Thyroid gland (tissue), 4 donors: ENCODE measurements at regions not wholly inside any gene's neighbourhood (a gene's known extent, or its start where the extent isn't known, plus 50 kb on each side); places are given as distances from the start of the nearest gene placed in this dataset.
"Not testable (repeated sequence)": the region's sequence is repeated elsewhere in the genome, so short reads cannot be mapped to it uniquely, and the experiment has no call there.

Source experiments
- DNase-seq, 2 donors: peaks; one replicate each; pipeline ENCODE4 v3.0.0-alpha.2; 2019
- H3K27ac ChIP-seq, 3 donors: fragments of 200-600 bp; sonication (generic); 1 replicate in 2 of 3; 2 replicates in 1 of 3; pipeline ENCODE4 v1.5.1; 2016 to 2019; ENCODE audit warnings: mild to moderate bottlenecking in 1 of 3, moderate library complexity in 1 of 3
- H3K27me3 ChIP-seq: fragments of 200-600 bp; sonication (generic); one replicate; pipeline ENCODE4 v1.5.1; 2019
- H3K36me3 ChIP-seq, 2 donors: fragments of 200-600 bp; sonication (generic); one replicate each; pipeline ENCODE4 v1.5.1; 2016 to 2019
- H3K4me1 ChIP-seq, 2 donors: fragments of 200-600 bp; sonication (generic); one replicate each; pipeline ENCODE4 v1.5.1; 2017 to 2019
- H3K4me3 ChIP-seq, 3 donors: fragments of 200-600 bp; sonication (generic); replicated peaks in 1 of 3; 1 replicate in 2 of 3; 2 replicates in 1 of 3; pipeline ENCODE4 v1.5.1; 2016; ENCODE audit warnings: mild to moderate bottlenecking in 1 of 3
- H3K9me3 ChIP-seq: fragments of 200-600 bp; sonication (generic); one replicate; pipeline ENCODE4 v1.5.1; 2017
- POLR2A ChIP-seq, 2 donors: fragments of 450-650 bp; IDR thresholded peaks; one replicate each; pipeline ENCODE4 v1.6.1; 2017; ENCODE audit warnings: antibody characterized with exemption in 2 of 2, mild to moderate bottlenecking in 2 of 2, moderate library complexity in 1 of 2
- WGBS, 2 donors: methylation state at CpG; one replicate each; pipeline ENCODE4 v1.1.5; 2017; 5-methylcytosine and 5-hydroxymethylcytosine counted together
- intact Hi-C: fragments of 100-400 bp; cut with DNase I; formaldehyde crosslinking; loops from one replicate; pipeline ENCODE4 v1.15.1; 2023
- TF ChIP-seq, protein P1 (sequence below), 6 experiments: fragments of 200-600 bp in 3 of 6; fragments of 450-650 bp in 3 of 6; sonication (generic) in 3 of 6; IDR thresholded peaks; one replicate each; pipeline ENCODE4 v1.5.1; 2016 to 2019; ENCODE audit warnings: antibody characterized with exemption in 6 of 6, mild to moderate bottlenecking in 2 of 6, inconsistent platforms in 1 of 6, moderate library complexity in 1 of 6

DNA sequence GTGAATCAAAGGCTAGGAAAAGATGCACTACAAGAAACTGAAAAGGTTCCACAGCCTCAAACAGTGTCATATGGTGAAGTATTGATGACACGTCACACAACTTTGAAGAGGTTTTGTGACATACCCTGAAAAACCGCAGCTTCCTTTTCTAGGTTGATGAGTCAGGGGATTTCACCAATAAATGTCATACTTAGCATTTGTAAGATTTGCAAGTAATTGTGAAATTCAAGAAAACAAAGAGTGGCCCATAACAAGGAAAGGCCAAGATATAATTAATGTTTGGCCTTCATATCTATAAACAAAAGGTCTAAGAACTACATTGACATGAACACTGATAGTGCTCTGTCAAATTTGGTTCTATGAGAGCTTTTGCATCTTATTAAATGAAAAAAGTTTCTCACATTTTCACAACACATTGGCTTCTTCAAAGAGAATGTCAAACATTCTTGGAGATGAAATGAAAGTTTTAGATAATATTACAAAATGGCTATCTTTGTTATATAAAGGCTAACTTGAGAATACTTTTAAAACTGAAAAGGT is 62.0 kb upstream of the NAMPT start:
- no peak overlapping the region for H3K27ac ChIP-seq
- TF ChIP-seq, protein P1, sequence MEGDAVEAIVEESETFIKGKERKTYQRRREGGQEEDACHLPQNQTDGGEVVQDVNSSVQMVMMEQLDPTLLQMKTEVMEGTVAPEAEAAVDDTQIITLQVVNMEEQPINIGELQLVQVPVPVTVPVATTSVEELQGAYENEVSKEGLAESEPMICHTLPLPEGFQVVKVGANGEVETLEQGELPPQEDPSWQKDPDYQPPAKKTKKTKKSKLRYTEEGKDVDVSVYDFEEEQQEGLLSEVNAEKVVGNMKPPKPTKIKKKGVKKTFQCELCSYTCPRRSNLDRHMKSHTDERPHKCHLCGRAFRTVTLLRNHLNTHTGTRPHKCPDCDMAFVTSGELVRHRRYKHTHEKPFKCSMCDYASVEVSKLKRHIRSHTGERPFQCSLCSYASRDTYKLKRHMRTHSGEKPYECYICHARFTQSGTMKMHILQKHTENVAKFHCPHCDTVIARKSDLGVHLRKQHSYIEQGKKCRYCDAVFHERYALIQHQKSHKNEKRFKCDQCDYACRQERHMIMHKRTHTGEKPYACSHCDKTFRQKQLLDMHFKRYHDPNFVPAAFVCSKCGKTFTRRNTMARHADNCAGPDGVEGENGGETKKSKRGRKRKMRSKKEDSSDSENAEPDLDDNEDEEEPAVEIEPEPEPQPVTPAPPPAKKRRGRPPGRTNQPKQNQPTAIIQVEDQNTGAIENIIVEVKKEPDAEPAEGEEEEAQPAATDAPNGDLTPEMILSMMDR (IDR thresholded peaks at IDR 0.05) = no peak
- H3K36me3 ChIP-seq = no peaks in the 10 kb centered on the region
- intact Hi-C loops = no loop called here
- no peak for DNase-seq
- no peaks in the 10 kb centered on the region for H3K27me3 ChIP-seq
- WGBS, 2 donors = 79 to 96% methylated on average over 2 of the region's 2 CpGs
- no peaks in the 10 kb centered on the region for H3K9me3 ChIP-seq
- H3K4me1 ChIP-seq = no peaks in the 10 kb centered on the region
- no peak overlapping the region for H3K4me3 ChIP-seq

DNA sequence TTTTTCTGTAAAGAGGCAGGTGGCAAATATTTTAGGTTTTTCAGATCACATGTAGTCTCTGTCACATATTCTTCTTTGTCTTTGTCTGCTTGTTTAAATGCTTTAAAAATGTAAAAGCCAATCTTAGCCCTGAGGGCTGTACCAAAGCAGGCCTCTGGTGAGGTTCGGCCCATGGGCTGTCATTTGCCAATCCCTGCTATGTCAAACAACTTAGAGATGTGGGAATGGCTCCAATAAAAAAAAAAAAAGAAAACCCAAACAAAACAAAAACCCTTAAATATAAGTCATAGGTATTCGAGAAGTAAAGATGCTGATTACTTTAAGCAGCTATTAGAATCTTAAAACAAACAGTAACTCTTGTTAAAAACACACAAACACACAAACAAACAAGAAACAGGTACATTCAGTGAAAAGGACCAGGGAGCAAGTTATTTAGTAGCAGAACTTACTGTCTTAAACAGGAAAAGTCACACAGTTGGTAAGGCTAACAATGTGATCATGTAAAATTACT is 61.4 kb upstream of the NAMPT start:
- no peaks in the 10 kb centered on the region for H3K27me3 ChIP-seq
- TF ChIP-seq POLR2A (IDR thresholded peaks at IDR 0.05) = no peak
- TF ChIP-seq, protein P1 (IDR thresholded peaks at IDR 0.05) = no peak
- H3K4me3 ChIP-seq = no peak overlapping the region
- no peaks in the 10 kb centered on the region for H3K9me3 ChIP-seq
- intact Hi-C loops = no loop called here
- H3K27ac ChIP-seq = no peak overlapping the region
- WGBS, 2 donors = 88 to 92% methylated on average over 2 of the region's 2 CpGs
- no peak for DNase-seq
- no peaks in the 10 kb centered on the region for H3K36me3 ChIP-seq
- H3K4me1 ChIP-seq = no peaks in the 10 kb centered on the region

DNA sequence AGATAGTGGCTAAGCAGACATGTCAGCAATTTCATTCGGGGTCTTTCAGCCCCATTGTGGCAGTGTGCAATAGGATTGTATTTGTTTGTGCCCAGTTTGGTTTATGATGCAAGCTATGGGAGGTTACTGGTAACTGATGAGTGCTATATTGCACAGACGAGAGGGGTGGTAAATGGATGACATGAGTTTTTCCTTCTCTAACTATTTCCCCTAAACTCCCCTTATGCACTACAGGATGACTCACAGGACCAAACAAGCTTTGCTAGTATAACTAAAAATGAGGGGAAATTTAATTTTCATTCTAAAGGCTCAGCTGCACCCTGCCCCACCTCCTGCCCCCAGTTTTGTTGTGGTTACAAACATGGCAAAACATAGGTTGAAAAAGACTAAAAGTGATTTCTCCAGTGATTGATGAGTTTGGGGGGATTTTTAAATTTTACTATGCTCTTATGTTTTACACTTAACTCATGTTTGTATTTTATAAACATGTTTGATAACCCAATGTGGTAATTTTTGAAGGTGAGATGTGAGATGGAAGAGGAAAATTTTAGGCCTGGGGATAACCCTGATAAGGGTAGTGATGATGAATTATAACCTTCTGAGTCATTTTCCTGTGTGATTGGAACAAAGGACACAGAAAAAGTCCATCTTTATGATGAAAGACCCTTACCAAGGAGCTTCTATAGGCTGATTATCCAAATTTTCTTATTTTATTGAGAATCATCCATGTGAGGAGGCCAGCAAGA is 60.8 kb upstream of the NAMPT start:
- Histone ChIP-seq H3K27ac (no peak overlapping the region), H3K27me3 (no peaks in the 10 kb centered on the region), H3K36me3 (no peaks in the 10 kb centered on the region), H3K9me3 (no peaks in the 10 kb centered on the region), H3K4me1 (no peaks in the 10 kb centered on the region), H3K4me3 (no peak overlapping the region)
- TF ChIP-seq, protein P1 (IDR thresholded peaks at IDR 0.05) = no peak
- TF ChIP-seq POLR2A (IDR thresholded peaks at IDR 0.05) = no peak
- DNase-seq = no peak
- WGBS, 2 donors = 85 to 91% methylated on average over 2 of the region's 2 CpGs
- intact Hi-C loops = no loop called here

DNA sequence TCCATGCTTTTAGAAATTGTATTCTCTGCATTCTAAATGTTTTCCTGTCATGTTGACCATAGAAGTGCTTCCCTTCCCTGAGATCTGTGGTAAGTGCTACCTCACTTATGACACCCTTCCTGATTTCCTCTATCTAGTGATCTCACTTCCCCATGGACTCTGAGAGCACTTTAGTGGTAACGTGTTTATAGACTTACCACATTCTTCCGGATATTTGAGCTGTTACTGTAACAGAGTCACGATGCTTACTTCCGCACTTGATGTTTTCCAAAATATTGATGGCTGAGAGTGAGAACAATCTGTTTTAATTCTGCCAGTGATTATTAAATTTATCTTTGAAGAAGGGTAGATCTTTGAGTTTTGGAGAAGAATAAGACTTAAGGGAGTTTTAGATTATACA is 60.1 kb upstream of the NAMPT start:
- no peak overlapping the region for H3K4me3 ChIP-seq
- intact Hi-C loops = no loop called here
- H3K36me3 ChIP-seq = no peaks in the 10 kb centered on the region
- TF ChIP-seq POLR2A (IDR thresholded peaks at IDR 0.05) = no peak
- TF ChIP-seq, protein P1 (IDR thresholded peaks at IDR 0.05) = no peak
- WGBS, 2 donors = 85 to 87% methylated on average over 4 of the region's 4 CpGs
- no peak for DNase-seq
- no peaks in the 10 kb centered on the region for H3K9me3 ChIP-seq
- no peaks in the 10 kb centered on the region for H3K27me3 ChIP-seq
- H3K27ac ChIP-seq = no peak overlapping the region
- H3K4me1 ChIP-seq = no peaks in the 10 kb centered on the region

DNA sequence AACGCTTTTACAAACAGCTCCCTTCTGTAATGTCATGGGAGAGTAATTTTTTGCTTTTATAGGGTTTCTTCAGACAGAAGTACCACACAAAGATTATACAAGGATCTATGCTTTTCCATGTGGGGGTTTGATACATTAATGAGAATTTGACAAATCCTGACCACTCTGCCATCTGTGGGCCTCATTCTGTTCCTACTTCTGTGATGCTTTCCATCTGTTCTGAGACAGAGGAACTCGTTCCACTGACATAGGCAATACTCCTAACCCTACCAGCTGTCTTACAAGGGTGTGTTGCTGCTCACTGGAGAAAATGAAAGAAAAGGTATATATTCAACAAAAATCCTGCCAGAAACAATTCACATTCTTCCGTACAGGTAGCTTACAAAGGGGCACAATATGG is 59.4 kb upstream of the NAMPT start:
- Histone ChIP-seq H3K4me3 (no peak overlapping the region), H3K4me1 (no peaks in the 10 kb centered on the region), H3K27ac (no peak overlapping the region), H3K9me3 (no peaks in the 10 kb centered on the region), H3K27me3 (no peaks in the 10 kb centered on the region), H3K36me3 (no peaks in the 10 kb centered on the region)
- intact Hi-C loops = no loop called here
- no peak for DNase-seq
- TF ChIP-seq POLR2A (IDR thresholded peaks at IDR 0.05) = no peak
- TF ChIP-seq, protein P1 (IDR thresholded peaks at IDR 0.05) = no peak
- 79 to 80% methylated on average over 3 of the region's 3 CpGs for WGBS, 2 donors

DNA sequence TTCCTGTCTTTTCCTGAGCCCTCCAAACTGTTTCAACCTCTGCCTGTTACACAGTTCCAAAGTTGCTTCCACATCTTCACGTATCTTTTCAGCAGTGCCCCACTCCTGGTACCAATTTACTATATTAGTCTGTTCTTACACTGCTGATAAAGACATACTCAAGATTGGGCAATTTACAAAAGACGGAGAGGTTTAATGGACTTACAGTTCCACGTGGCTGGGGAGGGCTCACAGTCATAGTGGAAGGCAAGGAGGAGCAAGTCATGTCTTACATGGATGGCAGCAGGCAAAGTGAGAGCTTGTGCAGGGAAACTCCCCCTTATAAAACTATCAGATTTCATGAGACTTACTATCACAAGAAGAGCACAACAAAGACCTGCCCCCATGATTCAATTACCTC is 57.3 kb upstream of the NAMPT start:
- H3K27me3 ChIP-seq, DNase-seq, H3K27ac ChIP-seq, intact Hi-C loops, H3K9me3 ChIP-seq, H3K4me3 ChIP-seq, H3K36me3 ChIP-seq, H3K4me1 ChIP-seq: not testable (repeated sequence)
- 78 to 85% methylated on average over 3 of the region's 3 CpGs for WGBS, 2 donors

DNA sequence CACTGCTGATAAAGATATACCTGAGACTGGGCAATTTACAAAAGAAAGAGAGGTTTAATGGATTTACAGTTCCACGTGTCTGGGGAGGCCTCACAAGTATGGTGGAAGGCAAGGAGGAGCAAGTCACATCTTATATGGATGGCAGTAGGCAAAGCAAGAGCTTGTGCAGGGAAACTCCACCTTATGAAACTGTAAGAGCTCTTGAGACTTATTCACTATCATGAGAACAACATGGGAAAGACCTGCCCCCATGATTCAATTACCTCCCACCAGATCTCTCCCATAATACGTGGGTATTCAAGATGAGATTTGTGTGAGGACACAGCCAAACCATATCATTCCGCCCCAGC is 55.4 kb upstream of the NAMPT start:
- intact Hi-C loops, H3K4me3 ChIP-seq, H3K4me1 ChIP-seq, H3K27ac ChIP-seq, DNase-seq, H3K9me3 ChIP-seq, H3K27me3 ChIP-seq, H3K36me3 ChIP-seq: not testable (repeated sequence)
- 70 to 73% methylated on average over 3 of the region's 3 CpGs for WGBS, 2 donors
